AG04450 (cell line): ENCODE measurements at regions not wholly inside any gene's neighbourhood (a gene's known extent, or its start where the extent isn't known, plus 50 kb on each side); places are given as distances from the start of the nearest gene placed in this dataset.

Source experiments
- CTCF ChIA-PET: fragments of 300-600, 350-600 bp; formaldehyde crosslinking; extraction: SDS; loops from one replicate; lab custom pipeline; 2022; ENCODE audit warnings: antibody characterized with exemption, inconsistent platforms; lab: Charles Lee
- POLR2A ChIA-PET: fragments of 350-600 bp; formaldehyde crosslinking; extraction: SDS; loops from one replicate; lab custom pipeline; 2021; ENCODE audit warnings: antibody characterized with exemption, inconsistent platforms; lab: Yijun Ruan, JAX
- DNase-seq: peaks from one replicate; pipeline ENCODE4 v3.0.0-alpha.2; 2011; ENCODE audit warnings: low read depth, low spot score
- H3K27ac ChIP-seq: one replicate; pipeline ENCODE4 v1.5.1; 2012; ENCODE audit warnings: low read depth, low read length, control low read depth
- H3K27me3 ChIP-seq: one replicate; pipeline ENCODE4 v1.6.0; 2012; ENCODE audit warnings: low read length; ENCODE audit not compliant: control insufficient read depth, insufficient read depth
- H3K4me3 ChIP-seq: 2 replicates; pipeline ENCODE4 v1.5.1; 2011; ENCODE audit warnings: mild to moderate bottlenecking, low read depth, low read length, control low read depth
- H3K9me3 ChIP-seq: 2 replicates; pipeline ENCODE4 v1.5.1; 2012; ENCODE audit warnings: low read length; ENCODE audit not compliant: control insufficient read depth, insufficient read depth
- TF ChIP-seq, protein P1 (sequence below): IDR thresholded peaks from 2 replicates; pipeline ENCODE4 v1.5.1; 2011; ENCODE audit warnings: low read depth, low read length, control low read depth, inconsistent platforms

DNA sequence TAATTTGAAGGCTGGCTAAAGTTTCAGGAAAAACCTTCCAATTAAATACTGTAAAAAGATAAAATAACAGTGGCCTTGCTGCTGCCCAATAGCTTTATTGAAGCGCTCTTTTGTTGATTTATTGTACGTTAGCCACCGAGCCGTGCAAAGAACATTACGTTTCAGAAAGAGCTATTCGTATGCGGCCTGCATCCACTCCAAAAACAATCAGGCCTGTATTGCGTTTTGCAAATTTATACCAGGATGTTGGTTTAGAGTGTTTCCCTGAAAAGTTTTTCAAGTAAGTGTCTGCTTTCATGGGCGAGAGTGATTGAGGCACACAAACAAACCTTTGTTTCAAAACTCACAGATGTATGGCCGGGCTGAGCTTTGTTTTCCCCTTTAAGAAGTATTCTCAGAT lies 257.2 kb upstream of the SALL3 start:
- ChIA-PET POLR2A (no interaction called here), CTCF (interaction anchor here (0.7 kb wide), 1 partner anchor 61 kb away, joined by 3 read pairs; no protein-coding TSS in a partner anchor)
- TF ChIP-seq, protein P1, sequence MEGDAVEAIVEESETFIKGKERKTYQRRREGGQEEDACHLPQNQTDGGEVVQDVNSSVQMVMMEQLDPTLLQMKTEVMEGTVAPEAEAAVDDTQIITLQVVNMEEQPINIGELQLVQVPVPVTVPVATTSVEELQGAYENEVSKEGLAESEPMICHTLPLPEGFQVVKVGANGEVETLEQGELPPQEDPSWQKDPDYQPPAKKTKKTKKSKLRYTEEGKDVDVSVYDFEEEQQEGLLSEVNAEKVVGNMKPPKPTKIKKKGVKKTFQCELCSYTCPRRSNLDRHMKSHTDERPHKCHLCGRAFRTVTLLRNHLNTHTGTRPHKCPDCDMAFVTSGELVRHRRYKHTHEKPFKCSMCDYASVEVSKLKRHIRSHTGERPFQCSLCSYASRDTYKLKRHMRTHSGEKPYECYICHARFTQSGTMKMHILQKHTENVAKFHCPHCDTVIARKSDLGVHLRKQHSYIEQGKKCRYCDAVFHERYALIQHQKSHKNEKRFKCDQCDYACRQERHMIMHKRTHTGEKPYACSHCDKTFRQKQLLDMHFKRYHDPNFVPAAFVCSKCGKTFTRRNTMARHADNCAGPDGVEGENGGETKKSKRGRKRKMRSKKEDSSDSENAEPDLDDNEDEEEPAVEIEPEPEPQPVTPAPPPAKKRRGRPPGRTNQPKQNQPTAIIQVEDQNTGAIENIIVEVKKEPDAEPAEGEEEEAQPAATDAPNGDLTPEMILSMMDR = no peak
- H3K4me3 ChIP-seq = no peak overlapping the region
- peaks cover 89% of the 10 kb centered on the region for H3K9me3 ChIP-seq
- no peak for DNase-seq
- H3K27ac ChIP-seq = no peak overlapping the region
- H3K27me3 ChIP-seq = no peaks in the 10 kb centered on the region

DNA sequence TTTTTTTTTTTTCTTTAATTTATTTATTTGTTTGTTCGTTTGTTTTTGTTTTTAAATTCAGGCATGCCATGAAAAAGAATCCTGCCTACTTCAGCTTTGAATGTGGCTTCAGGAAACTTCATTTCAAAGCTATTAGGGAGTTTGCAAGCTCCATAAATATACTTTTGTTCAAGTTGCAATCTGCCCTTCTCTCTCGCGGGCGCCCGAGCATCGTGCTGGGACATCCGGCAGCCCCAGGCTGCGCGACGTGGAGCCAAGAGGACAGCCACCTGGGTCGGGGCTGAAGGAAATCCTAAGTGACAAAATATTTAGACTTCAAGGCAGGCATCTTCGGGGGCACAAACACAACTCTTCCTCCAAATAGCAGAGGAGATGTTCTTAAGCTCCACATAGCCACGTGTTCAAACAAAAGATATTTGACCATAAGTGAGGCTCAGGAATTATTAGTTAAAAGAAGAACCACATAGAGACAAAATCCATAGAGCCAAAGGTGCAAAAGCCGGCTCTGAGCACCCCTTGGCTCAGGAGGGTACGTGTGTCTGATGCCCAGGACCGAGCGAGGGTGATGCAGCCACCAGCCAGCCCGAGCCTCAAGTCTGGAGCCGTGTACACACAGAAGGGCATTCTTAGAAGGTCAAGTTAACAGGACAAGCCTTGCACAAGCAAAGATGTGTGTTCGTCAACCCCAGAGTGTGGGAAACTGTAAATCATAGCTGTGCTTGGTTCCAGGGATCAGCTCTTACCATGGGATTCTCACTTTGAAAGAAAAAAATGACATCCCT lies 256.5 kb upstream of the SALL3 start:
- DNase-seq = no peak
- Histone ChIP-seq H3K27me3 (no peaks in the 10 kb centered on the region), H3K27ac (no peak overlapping the region), H3K9me3 (peaks cover 89% of the 10 kb centered on the region), H3K4me3 (no peak overlapping the region)
- TF ChIP-seq, protein P1 = no peak
- ChIA-PET POLR2A (no interaction called here), CTCF (interaction anchor here (0.7 kb wide), 1 partner anchor 62 kb away, joined by 3 read pairs; no protein-coding TSS in a partner anchor)

DNA sequence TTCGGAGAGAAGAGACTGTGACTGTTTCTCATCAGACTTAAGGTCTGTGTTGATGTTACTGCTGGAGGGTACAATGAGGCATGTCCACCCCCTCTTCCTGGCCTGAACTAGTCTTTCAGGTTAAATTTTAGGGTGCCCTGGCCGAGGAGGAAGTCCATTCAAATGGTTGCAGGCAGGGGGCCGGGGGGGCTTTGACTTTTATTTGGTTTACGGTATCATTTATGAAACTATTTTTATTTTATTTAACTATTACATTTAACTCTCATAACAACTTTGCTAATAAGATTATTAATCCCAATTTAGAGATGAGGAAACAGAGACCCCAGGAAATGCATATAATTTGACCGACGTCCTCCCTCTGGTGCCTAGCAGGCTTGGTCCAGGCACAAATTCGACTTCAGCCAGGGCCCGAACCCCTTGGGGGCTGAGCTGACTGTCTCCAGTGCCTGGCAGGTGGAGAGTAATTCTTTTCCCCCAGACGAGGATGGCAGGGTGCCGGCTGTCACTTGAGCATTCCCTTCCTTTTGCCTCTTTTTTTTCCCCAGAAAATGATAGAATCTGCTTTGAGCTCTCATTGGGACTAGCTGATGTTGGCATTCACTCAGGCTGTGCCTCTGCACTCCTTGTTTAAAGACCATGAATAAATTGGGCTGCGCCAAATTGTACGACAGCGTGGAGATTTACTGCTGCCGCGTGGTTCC lies 255.3 kb upstream of the SALL3 start:
- ChIA-PET POLR2A (no interaction called here), CTCF (no interaction called here)
- TF ChIP-seq, protein P1 = no peak
- H3K27me3 ChIP-seq = no peaks in the 10 kb centered on the region
- DNase-seq = no peak
- peaks cover 89% of the 10 kb centered on the region for H3K9me3 ChIP-seq
- H3K4me3 ChIP-seq = no peak overlapping the region
- H3K27ac ChIP-seq = no peak overlapping the region

DNA sequence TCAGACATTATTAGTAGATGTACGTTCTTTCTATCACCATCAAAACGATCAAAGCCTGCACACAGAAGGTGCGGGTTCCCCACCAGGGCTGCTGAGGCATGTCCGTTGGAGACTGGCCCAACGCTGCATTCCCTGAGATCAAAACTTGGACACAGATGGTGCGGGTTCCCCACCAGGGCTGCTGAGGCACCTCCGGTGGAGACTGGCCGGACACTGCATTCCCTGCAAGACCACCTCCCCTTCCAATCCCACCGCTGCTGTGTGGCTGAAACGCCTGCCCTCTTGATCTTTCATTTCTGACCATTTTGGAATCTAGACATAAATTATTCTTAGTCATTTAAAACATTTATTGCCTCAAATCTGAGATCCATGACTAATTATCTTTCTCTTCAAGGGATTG lies 254.2 kb upstream of the SALL3 start:
- Histone ChIP-seq H3K27ac (no peak overlapping the region), H3K4me3 (no peak overlapping the region), H3K27me3 (no peaks in the 10 kb centered on the region), H3K9me3 (peaks cover 82% of the 10 kb centered on the region)
- TF ChIP-seq, protein P1 = no peak
- ChIA-PET POLR2A (no interaction called here), CTCF (no interaction called here)
- DNase-seq = no peak
